Caco-2 (cell line): ENCODE measurements at regions not wholly inside any gene's neighbourhood (a gene's known extent, or its start where the extent isn't known, plus 50 kb on each side); places are given as distances from the start of the nearest gene placed in this dataset.
A peak's percentile ranks its signal among the peaks of the same experiment; 100 is the strongest.

Experiments used
- BruUV-seq: library from RNA; stranded (reverse); fragments of 400-500 nt; replicated peaks from 2 replicates; lab custom pipeline; 2021; lab: Mats Ljungman, UMichigan
- CTCF ChIA-PET: fragments of 300-600 bp; sonication (Branson Sonifier 250); formaldehyde crosslinking; loops from one replicate; lab custom pipeline; 2022; ENCODE audit warnings: antibody characterized with exemption; lab: Charles Lee
- POLR2A ChIA-PET: fragments of 300-600 bp; sonication (Branson Sonifier 250); formaldehyde crosslinking; loops from one replicate; lab custom pipeline; 2022; ENCODE audit warnings: antibody characterized with exemption; lab: Charles Lee
- DNase-seq, 2 experiments: peaks; one replicate each; pipeline versions ENCODE4 v3.0.0 to v3.0.0-alpha.2; 2020 to 2022
- H3K27me3 ChIP-seq: replicated peaks from 2 replicates; pipeline ENCODE4 v1.6.0; 2011; ENCODE audit warnings: low read length; ENCODE audit not compliant: control insufficient read depth, insufficient read depth
- H3K36me3 ChIP-seq: 2 replicates; pipeline ENCODE4 v1.5.1; 2011; ENCODE audit warnings: low read length; ENCODE audit not compliant: control insufficient read depth, insufficient read depth
- H3K4me1 ChIP-seq: fragments of 250-450 bp; sonication (Bioruptor Pico); 2 replicates; pipeline ENCODE4 v1.5.1; 2020; ENCODE audit warnings: mild to moderate bottlenecking
- H3K4me3 ChIP-seq: 2 replicates; pipeline ENCODE4 v1.5.1; 2011; ENCODE audit warnings: low read depth, mild to moderate bottlenecking, control low read depth, low read length
- H3K9me3 ChIP-seq: fragments of 250-450 bp; sonication (Bioruptor Pico); 2 replicates; pipeline ENCODE4 v1.5.1; 2020; ENCODE audit warnings: mild to moderate bottlenecking, moderate library complexity
- H3K27ac Mint-ChIP-seq: one replicate; pipeline ENCODE4 v1.8.0; 2022; ENCODE audit warnings: mixed read lengths; ENCODE audit not compliant: unreplicated experiment
- H3K27me3 Mint-ChIP-seq: one replicate; pipeline ENCODE4 v1.8.0; 2022; ENCODE audit warnings: mixed read lengths; ENCODE audit not compliant: insufficient read depth, unreplicated experiment
- H3K36me3 Mint-ChIP-seq: one replicate; pipeline ENCODE4 v1.8.0; 2022; ENCODE audit warnings: mild to moderate bottlenecking, mixed read lengths; ENCODE audit not compliant: insufficient read depth, unreplicated experiment
- H3K4me1 Mint-ChIP-seq: one replicate; pipeline ENCODE4 v1.8.0; 2022; ENCODE audit warnings: low read depth, mixed read lengths; ENCODE audit not compliant: unreplicated experiment
- H3K4me3 Mint-ChIP-seq: one replicate; pipeline ENCODE4 v1.8.0; 2022; ENCODE audit warnings: mild to moderate bottlenecking, moderate library complexity, mixed read lengths; ENCODE audit not compliant: unreplicated experiment
- H3K9me3 Mint-ChIP-seq: one replicate; pipeline ENCODE4 v1.8.0; 2022; ENCODE audit warnings: mixed read lengths; ENCODE audit not compliant: unreplicated experiment
- intact Hi-C: fragments of 100-400 bp; cut with micrococcal nuclease; formaldehyde crosslinking; loops from one replicate; pipeline ENCODE4 v1.10.0; 2022; ENCODE audit not compliant: unreplicated experiment
- TF ChIP-seq, protein P1 (sequence below), 2 experiments: fragments of 200-600 bp in 1 of 2; IDR thresholded peaks; 1 replicate in 1 of 2; 2 replicates in 1 of 2; pipeline versions ENCODE4 v1.5.1 to v1.8.0; 2011 to 2022; ENCODE audit warnings: antibody characterized with exemption in 1 of 2, control low read depth in 1 of 2, inconsistent platforms in 1 of 2, low read depth in 1 of 2, low read length in 1 of 2, mild to moderate bottlenecking in 1 of 2, moderate library complexity in 1 of 2; ENCODE audit not compliant: insufficient read depth in 1 of 2, severe bottlenecking in 1 of 2, unreplicated experiment in 1 of 2

DNA sequence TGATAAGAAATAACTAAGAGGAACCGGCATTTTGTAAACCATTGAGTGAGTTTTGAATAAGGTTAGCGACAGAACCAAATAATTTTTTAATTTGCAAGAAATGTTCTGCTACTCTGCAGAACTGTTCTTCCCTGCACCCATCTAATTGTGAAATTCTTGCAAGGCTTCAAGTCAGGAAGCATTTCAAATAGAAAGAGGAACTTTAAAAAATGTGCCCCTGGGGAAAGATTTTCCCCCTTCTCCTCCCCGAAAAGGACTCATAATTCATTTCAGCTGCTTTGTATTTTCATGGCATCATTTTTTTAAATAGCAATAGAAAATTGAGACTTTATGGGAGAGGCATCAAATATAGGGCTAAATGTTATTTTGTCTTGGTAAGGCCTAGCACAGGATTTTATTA lies 180.9 kb upstream of the ANKRD55 start:
- intact Hi-C loops, result loop anchor here (2.0 kb wide), 2 partner anchors 143 to 223 kb away; no protein-coding TSS in a partner anchor
- Mint-ChIP-seq H3K4me1 (peaks cover 52% of the 10 kb centered on the region), H3K36me3 (no peaks in the 10 kb centered on the region), H3K9me3 (peaks cover 20% of the 10 kb centered on the region), H3K27me3 (no peaks in the 10 kb centered on the region), H3K4me3 (no peak overlapping the region), H3K27ac (peak overlapping the region; percentile 29)
- Histone ChIP-seq H3K4me3 (no peak overlapping the region), H3K36me3 (no peaks in the 10 kb centered on the region), H3K4me1 (peaks cover 86% of the 10 kb centered on the region), H3K27me3 (no peaks in the 10 kb centered on the region), H3K9me3 (peaks cover 11% of the 10 kb centered on the region)
- BruUV-seq, result no TSS peak
- TF ChIP-seq, protein P1, sequence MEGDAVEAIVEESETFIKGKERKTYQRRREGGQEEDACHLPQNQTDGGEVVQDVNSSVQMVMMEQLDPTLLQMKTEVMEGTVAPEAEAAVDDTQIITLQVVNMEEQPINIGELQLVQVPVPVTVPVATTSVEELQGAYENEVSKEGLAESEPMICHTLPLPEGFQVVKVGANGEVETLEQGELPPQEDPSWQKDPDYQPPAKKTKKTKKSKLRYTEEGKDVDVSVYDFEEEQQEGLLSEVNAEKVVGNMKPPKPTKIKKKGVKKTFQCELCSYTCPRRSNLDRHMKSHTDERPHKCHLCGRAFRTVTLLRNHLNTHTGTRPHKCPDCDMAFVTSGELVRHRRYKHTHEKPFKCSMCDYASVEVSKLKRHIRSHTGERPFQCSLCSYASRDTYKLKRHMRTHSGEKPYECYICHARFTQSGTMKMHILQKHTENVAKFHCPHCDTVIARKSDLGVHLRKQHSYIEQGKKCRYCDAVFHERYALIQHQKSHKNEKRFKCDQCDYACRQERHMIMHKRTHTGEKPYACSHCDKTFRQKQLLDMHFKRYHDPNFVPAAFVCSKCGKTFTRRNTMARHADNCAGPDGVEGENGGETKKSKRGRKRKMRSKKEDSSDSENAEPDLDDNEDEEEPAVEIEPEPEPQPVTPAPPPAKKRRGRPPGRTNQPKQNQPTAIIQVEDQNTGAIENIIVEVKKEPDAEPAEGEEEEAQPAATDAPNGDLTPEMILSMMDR (IDR thresholded peaks at IDR 0.05; ENCODE audit: insufficient read depth in 1 of 2, low read depth in 1 of 2, low read length in 1 of 2, severe bottlenecking in 1 of 2, unreplicated experiment in 1 of 2), result no peak
- DNase-seq, result no peak
- ChIA-PET CTCF (interaction anchor here (0.6 to 1.7 kb wide), 2 partner anchors 143 to 144 kb away, joined by 3 to 6 read pairs; no protein-coding TSS in a partner anchor), POLR2A (interaction anchor here (0.6 kb wide), 1 partner anchor 67 kb away, joined by 3 read pairs; no protein-coding TSS in a partner anchor)

DNA sequence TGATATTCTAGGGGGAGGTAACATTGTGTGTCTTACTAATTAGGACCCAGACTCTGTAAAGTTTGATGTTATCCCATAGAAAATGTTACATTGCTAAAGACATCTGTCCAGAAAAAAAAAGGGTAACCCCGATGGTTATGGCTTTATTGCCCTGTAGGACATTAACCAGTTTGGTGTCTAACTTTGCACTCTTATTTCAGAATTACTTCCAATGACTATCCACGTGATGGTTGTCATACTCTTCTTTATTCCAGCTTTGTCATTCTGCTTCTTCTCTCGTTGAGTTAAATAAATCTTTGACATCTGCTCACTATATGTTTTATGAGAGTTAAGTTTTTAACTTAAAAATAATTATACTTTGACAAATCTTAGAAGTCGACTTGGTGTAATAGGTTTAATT lies 180.4 kb upstream of the ANKRD55 start:
- Mint-ChIP-seq H3K4me1 (peaks cover 54% of the 10 kb centered on the region), H3K27ac (peak overlapping the region; percentile 48), H3K36me3 (no peaks in the 10 kb centered on the region), H3K9me3 (peaks cover 15% of the 10 kb centered on the region), H3K27me3 (no peaks in the 10 kb centered on the region), H3K4me3 (no peak overlapping the region)
- Histone ChIP-seq H3K36me3 (no peaks in the 10 kb centered on the region), H3K4me1 (peaks cover 90% of the 10 kb centered on the region), H3K27me3 (no peaks in the 10 kb centered on the region), H3K9me3 (peaks cover 6% of the 10 kb centered on the region), H3K4me3 (no peak overlapping the region)
- CTCF ChIA-PET, result interaction anchor here (0.6 kb wide), 1 partner anchor 144 kb away, joined by 6 read pairs; no protein-coding TSS in a partner anchor
- TF ChIP-seq, protein P1 (IDR thresholded peaks at IDR 0.05; ENCODE audit: insufficient read depth in 1 of 2, low read depth in 1 of 2, low read length in 1 of 2, severe bottlenecking in 1 of 2, unreplicated experiment in 1 of 2), result no peak
- intact Hi-C loops, result no loop called here
- BruUV-seq, result no TSS peak
- POLR2A ChIA-PET, result no interaction called here
- no peak for DNase-seq

DNA sequence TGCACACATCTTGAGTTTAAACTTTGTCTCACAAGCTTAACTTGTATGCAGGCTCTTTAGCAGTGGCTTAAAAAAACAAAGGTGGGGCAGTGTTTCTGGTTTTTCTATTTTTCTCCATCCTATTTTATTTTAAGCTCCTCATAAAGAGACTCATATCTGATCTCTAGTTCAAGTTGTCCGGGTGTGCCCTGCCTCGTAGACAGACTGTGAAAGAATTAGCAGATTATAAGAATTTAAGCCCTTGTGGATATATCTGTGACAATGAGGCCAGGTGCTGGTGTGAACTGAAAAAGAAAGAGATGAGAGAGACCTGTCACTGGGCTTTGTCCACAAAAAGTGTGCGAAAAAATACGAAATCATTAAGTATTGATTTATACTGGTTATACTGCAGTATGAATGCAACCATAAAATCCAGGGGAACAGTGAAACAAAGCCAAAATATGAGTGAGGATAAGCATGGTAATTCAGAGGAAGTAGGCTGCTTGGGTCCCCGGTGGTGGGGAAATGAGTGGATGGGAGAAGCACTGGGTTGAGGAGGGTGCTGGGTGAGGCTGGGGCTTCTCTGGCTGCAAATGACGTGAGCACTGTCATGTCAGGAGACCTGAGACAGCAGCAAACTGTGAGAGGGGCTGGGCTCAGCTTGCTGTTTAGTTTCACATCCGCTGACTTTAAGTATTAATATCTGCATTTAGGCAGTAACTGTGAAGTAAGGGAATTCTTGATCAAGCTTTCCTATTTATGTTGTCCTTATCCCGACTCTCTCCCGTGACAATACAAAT lies 179.7 kb upstream of the ANKRD55 start:
- Mint-ChIP-seq H3K4me1 (peaks cover 51% of the 10 kb centered on the region), H3K27me3 (no peaks in the 10 kb centered on the region), H3K9me3 (peaks cover 7% of the 10 kb centered on the region), H3K27ac (peak overlapping the region; percentile 48), H3K36me3 (no peaks in the 10 kb centered on the region), H3K4me3 (no peak overlapping the region)
- no peak for DNase-seq
- Histone ChIP-seq H3K27me3 (no peaks in the 10 kb centered on the region), H3K4me1 (peaks cover 95% of the 10 kb centered on the region), H3K9me3 (no peaks in the 10 kb centered on the region; the same call in 1 of the 2 replicates), H3K36me3 (no peaks in the 10 kb centered on the region), H3K4me3 (no peak overlapping the region)
- ChIA-PET POLR2A (no interaction called here), CTCF (interaction anchor here (1.0 kb wide), 1 partner anchor 142 kb away, joined by 4 read pairs; no protein-coding TSS in a partner anchor)
- BruUV-seq, result no TSS peak
- TF ChIP-seq, protein P1 (IDR thresholded peaks at IDR 0.05; ENCODE audit: insufficient read depth in 1 of 2, low read depth in 1 of 2, low read length in 1 of 2, severe bottlenecking in 1 of 2, unreplicated experiment in 1 of 2), result no peak
- intact Hi-C loops, result no loop called here
